Liver (tissue), 8 donors: ENCODE measurements at regions not wholly inside any gene's neighbourhood (a gene's known extent, or its start where the extent isn't known, plus 50 kb on each side); places are given as distances from the start of the nearest gene placed in this dataset.

Experiments
- DNase-seq: peaks from one replicate; pipeline ENCODE4 v3.0.0-alpha.2; 2017; ENCODE audit warnings: low spot score
- H3K27ac ChIP-seq, 2 donors: one replicate each; pipeline ENCODE4 v1.7.0; 2013; ENCODE audit warnings: inconsistent platforms in 2 of 2, low read length in 2 of 2, control low read depth in 1 of 2, low read depth in 1 of 2, mild to moderate bottlenecking in 1 of 2
- H3K27me3 ChIP-seq, 4 donors: one replicate each; pipeline versions ENCODE4 v1.6.1 to v1.7.0; 2013; ENCODE audit warnings: low read length in 3 of 4, inconsistent platforms in 1 of 4, mild to moderate bottlenecking in 1 of 4, moderate library complexity in 1 of 4; ENCODE audit not compliant: control insufficient read depth in 4 of 4, insufficient read depth in 4 of 4
- H3K36me3 ChIP-seq, 4 donors: one replicate each; pipeline versions ENCODE4 v1.6.1 to v1.7.0; 2013; ENCODE audit warnings: low read length in 3 of 4, mild to moderate bottlenecking in 3 of 4, low read depth in 1 of 4, moderate library complexity in 1 of 4; ENCODE audit not compliant: control insufficient read depth in 4 of 4, insufficient read depth in 3 of 4
- H3K4me1 ChIP-seq, 4 donors: one replicate each; pipeline versions ENCODE4 v1.6.1 to v1.7.0; 2013; ENCODE audit warnings: low read length in 3 of 4, mild to moderate bottlenecking in 3 of 4, moderate library complexity in 1 of 4; ENCODE audit not compliant: control insufficient read depth in 4 of 4, insufficient read depth in 4 of 4
- H3K4me3 ChIP-seq, 3 donors: one replicate each; pipeline versions ENCODE4 v1.6.1 to v1.7.0; 2013; ENCODE audit warnings: low read length in 3 of 3, control low read depth in 1 of 3, low read depth in 1 of 3, mild to moderate bottlenecking in 1 of 3
- H3K9ac ChIP-seq, 2 donors: one replicate each; pipeline ENCODE4 v1.7.0; 2013; ENCODE audit warnings: low read length in 2 of 2, mild to moderate bottlenecking in 2 of 2, moderate library complexity in 2 of 2, control low read depth in 1 of 2, low read depth in 1 of 2
- H3K9me3 ChIP-seq, 4 donors: one replicate each; pipeline versions ENCODE4 v1.6.1 to v1.7.0; 2013; ENCODE audit warnings: low read length in 3 of 4; ENCODE audit not compliant: control insufficient read depth in 4 of 4
- ATF3 ChIP-seq: IDR thresholded peaks from 2 replicates; pipeline ENCODE4 v1.6.1; 2016; ENCODE audit warnings: antibody characterized with exemption
- CTCF ChIP-seq: fragments of 150-350 bp; IDR thresholded peaks from 2 replicates; pipeline ENCODE4 v1.5.1; 2017; ENCODE audit warnings: improper control_type of control experiment, low read depth, low read length; ENCODE audit not compliant: missing input control
- EGR1 ChIP-seq, 2 donors: IDR thresholded peaks; 2 replicates each; pipeline ENCODE4 v1.6.1; 2016 to 2018; ENCODE audit warnings: antibody characterized with exemption in 2 of 2, low read depth in 2 of 2
- FOXA1 ChIP-seq: IDR thresholded peaks from 2 replicates; pipeline ENCODE4 v1.6.1; 2016; ENCODE audit warnings: antibody characterized with exemption
- FOXA2 ChIP-seq: IDR thresholded peaks from 2 replicates; pipeline ENCODE4 v1.6.1; 2016; ENCODE audit warnings: antibody characterized with exemption
- GABPA ChIP-seq, 2 donors: IDR thresholded peaks in 1 of 2; conservative IDR thresholded peaks in 1 of 2; 2 replicates each; pipeline ENCODE4 v1.6.1; 2016; ENCODE audit warnings: antibody characterized with exemption in 2 of 2, mild to moderate bottlenecking in 1 of 2, moderate library complexity in 1 of 2
- HNF4A ChIP-seq, 2 donors: conservative IDR thresholded peaks; 2 replicates each; pipeline ENCODE4 v1.6.1; 2016; ENCODE audit warnings: antibody characterized with exemption in 2 of 2, mild to moderate bottlenecking in 2 of 2
- HNF4G ChIP-seq: IDR thresholded peaks from 2 replicates; pipeline ENCODE4 v1.6.1; 2016; ENCODE audit warnings: antibody characterized with exemption
- JUND ChIP-seq, 2 donors: IDR thresholded peaks; 2 replicates each; pipeline ENCODE4 v1.6.1; 2016; ENCODE audit warnings: antibody characterized with exemption in 2 of 2
- MAX ChIP-seq: IDR thresholded peaks from 2 replicates; pipeline ENCODE4 v1.6.1; 2016; ENCODE audit warnings: antibody characterized with exemption
- NR2F2 ChIP-seq: IDR thresholded peaks from 2 replicates; pipeline ENCODE4 v1.6.1; 2016; ENCODE audit warnings: antibody characterized with exemption
- RAD21 ChIP-seq, 2 donors: IDR thresholded peaks; 2 replicates each; pipeline ENCODE4 v1.6.1; 2016; ENCODE audit warnings: antibody characterized with exemption in 2 of 2, mild to moderate bottlenecking in 2 of 2
- RXRA ChIP-seq, 2 donors: IDR thresholded peaks; 2 replicates each; pipeline ENCODE4 v1.6.1; 2017 to 2018; ENCODE audit warnings: antibody characterized with exemption in 2 of 2, mild to moderate bottlenecking in 1 of 2
- SP1 ChIP-seq: IDR thresholded peaks from 2 replicates; pipeline ENCODE4 v1.6.1; 2018; ENCODE audit warnings: antibody characterized with exemption, mild to moderate bottlenecking
- TAF1 ChIP-seq: conservative IDR thresholded peaks from 2 replicates; pipeline ENCODE4 v1.6.1; 2016; ENCODE audit warnings: antibody characterized with exemption, mild to moderate bottlenecking
- YY1 ChIP-seq: IDR thresholded peaks from 2 replicates; pipeline ENCODE4 v1.6.1; 2016; ENCODE audit warnings: antibody characterized with exemption, mild to moderate bottlenecking
- ZBTB33 ChIP-seq: IDR thresholded peaks from 2 replicates; pipeline ENCODE4 v1.6.1; 2016; ENCODE audit warnings: antibody characterized with exemption
- WGBS: extraction: QIAGEN DNeasy Blood & Tissue Kit; methylation state at CpG from one replicate; pipeline ENCODE4 v1.1.7; 2013; 5-methylcytosine and 5-hydroxymethylcytosine counted together
- TF ChIP-seq, protein P1 (sequence below): IDR thresholded peaks from 2 replicates; pipeline ENCODE4 v1.6.1; 2016; ENCODE audit warnings: antibody characterized with exemption, mild to moderate bottlenecking
- donor health status: healthy.
- donor health status: healthy.
- donor health status: healthy.
- donor health status: healthy.
- donor health status: healthy.

DNA sequence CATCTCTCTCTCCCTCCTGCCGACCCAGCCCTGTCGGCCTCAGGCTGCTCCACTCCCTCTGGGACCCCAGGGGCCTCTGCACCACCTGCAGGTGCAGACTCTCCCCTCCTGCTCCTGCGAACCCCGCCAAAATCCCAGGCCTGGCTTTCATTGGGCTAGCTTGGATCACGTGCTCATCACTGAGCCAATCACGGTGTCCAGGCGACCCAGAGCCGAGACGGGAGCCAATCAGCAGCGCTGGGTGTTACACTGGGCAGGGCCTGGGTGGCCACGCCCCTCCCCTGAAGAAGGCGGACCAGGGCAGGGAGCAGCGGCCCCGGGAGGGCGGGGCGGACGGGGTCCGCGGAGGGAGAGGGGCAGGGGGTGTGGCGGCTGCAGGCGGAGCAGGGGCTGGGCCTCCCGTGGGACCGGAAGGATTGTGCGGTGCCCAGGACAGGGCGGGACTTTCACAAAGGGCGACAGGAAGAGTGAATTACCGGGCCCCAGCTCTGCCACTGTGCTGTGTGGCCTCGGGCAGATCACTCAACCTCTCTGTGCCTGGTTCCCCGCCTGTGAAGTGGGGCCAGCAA, 66.6 kb upstream of the FBRSL1 start:
- no peak for DNase-seq
- H3K9me3 ChIP-seq, result no peaks in the 10 kb centered on the region
- H3K27ac ChIP-seq, result no peak overlapping the region
- no peak overlapping the region for H3K9ac ChIP-seq
- H3K4me1 ChIP-seq, result no peaks in the 10 kb centered on the region
- H3K4me3 ChIP-seq, result no peak overlapping the region
- peaks cover 0 to 7% (median 0%) of the 10 kb centered on the region in 4 donors for H3K27me3 ChIP-seq
- WGBS, result 81% methylated on average over 29 of the region's 29 CpGs
- H3K36me3 ChIP-seq, result no peaks in the 10 kb centered on the region
- no peak for TF ChIP-seq JUND (IDR thresholded peaks at IDR 0.05)
- no peak for TF ChIP-seq EGR1 (IDR thresholded peaks at IDR 0.05; ENCODE audit: low read depth in 2 of 2)
- TF ChIP-seq, protein P1, sequence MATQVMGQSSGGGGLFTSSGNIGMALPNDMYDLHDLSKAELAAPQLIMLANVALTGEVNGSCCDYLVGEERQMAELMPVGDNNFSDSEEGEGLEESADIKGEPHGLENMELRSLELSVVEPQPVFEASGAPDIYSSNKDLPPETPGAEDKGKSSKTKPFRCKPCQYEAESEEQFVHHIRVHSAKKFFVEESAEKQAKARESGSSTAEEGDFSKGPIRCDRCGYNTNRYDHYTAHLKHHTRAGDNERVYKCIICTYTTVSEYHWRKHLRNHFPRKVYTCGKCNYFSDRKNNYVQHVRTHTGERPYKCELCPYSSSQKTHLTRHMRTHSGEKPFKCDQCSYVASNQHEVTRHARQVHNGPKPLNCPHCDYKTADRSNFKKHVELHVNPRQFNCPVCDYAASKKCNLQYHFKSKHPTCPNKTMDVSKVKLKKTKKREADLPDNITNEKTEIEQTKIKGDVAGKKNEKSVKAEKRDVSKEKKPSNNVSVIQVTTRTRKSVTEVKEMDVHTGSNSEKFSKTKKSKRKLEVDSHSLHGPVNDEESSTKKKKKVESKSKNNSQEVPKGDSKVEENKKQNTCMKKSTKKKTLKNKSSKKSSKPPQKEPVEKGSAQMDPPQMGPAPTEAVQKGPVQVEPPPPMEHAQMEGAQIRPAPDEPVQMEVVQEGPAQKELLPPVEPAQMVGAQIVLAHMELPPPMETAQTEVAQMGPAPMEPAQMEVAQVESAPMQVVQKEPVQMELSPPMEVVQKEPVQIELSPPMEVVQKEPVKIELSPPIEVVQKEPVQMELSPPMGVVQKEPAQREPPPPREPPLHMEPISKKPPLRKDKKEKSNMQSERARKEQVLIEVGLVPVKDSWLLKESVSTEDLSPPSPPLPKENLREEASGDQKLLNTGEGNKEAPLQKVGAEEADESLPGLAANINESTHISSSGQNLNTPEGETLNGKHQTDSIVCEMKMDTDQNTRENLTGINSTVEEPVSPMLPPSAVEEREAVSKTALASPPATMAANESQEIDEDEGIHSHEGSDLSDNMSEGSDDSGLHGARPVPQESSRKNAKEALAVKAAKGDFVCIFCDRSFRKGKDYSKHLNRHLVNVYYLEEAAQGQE, result no peak
- TF ChIP-seq YY1, result no peak
- no peak for TF ChIP-seq NR2F2
- TF ChIP-seq GABPA (IDR thresholded peaks at IDR 0.05 in 1 of 2, conservative IDR thresholded peaks at IDR 0.05 in 1 of 2), result no peak
- TF ChIP-seq MAX, result no peak

DNA sequence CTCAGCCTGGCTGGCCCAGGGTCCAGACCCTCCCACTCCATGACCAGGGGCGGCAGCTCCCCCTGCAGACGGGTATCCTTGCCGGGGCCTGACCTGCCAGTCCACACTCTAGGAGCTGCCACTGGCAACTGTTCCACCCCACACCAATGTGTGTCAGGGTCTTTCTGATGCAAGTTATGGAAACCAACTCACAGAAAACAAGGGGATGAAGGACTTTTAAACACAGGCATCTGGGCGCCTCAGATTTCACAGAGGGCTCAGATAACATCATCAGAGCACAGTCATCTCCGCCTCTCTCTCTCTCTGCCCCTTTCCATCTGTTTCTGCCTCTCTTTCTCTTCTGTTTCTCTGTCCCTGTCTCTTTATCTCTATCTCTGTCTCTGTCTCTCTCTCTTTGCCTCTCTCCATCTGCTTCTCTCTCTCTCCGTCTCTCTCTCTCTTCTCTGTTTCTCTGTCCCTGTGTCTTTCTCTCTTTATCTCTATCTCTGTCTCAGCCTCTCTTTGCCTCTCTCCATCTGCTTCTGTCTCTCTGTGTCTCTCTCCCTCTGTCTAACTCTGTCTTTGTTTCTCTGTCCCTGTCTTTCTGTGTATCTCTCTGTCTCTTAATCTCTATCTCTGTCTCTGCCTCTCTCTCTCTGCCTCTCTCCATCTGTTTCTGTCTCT, 67.4 kb upstream of the FBRSL1 start:
- H3K4me3 ChIP-seq, result no peak overlapping the region
- H3K27ac ChIP-seq, result no peak overlapping the region
- H3K4me1 ChIP-seq, result no peaks in the 10 kb centered on the region
- no peaks in the 10 kb centered on the region for H3K36me3 ChIP-seq
- no peak for DNase-seq
- no peak overlapping the region for H3K9ac ChIP-seq
- no peaks in the 10 kb centered on the region for H3K9me3 ChIP-seq
- 33% methylated on average over 6 of the region's 6 CpGs for WGBS
- peaks cover 0 to 7% (median 0%) of the 10 kb centered on the region in 4 donors for H3K27me3 ChIP-seq
- TF ChIP-seq JUND (IDR thresholded peaks at IDR 0.05) (no peak), CTCF (no peak), ZBTB33 (no peak), RAD21 (IDR thresholded peaks at IDR 0.05) (no peak), NR2F2 (no peak), FOXA1 (no peak), SP1 (no peak), GABPA (IDR thresholded peaks at IDR 0.05 in 1 of 2, conservative IDR thresholded peaks at IDR 0.05 in 1 of 2) (no peak), FOXA2 (no peak), TAF1 (no peak), MAX (no peak), RXRA (IDR thresholded peaks at IDR 0.05) (no peak), EGR1 (IDR thresholded peaks at IDR 0.05; ENCODE audit: low read depth in 2 of 2) (no peak), YY1 (no peak), ATF3 (no peak), HNF4G (no peak), HNF4A (conservative IDR thresholded peaks at IDR 0.05) (no peak)
- TF ChIP-seq, protein P1, result no peak
